ENCODE measurements at regions not wholly inside any gene's neighbourhood (a gene's known extent, or its start where the extent isn't known, plus 50 kb on each side); places are given as distances from the start of the nearest gene placed in this dataset.

GRCh38 chr9:6080154-6080716 lies 64.8 kb upstream of the RANBP6 start:
- TF ChIP-seq POLR2A (IDR thresholded peaks at IDR 0.05) (peak in 1 of 4 donors; percentile 38), CTCF (IDR thresholded peaks at IDR 0.05) (peak in 3 of 6 experiments; percentile 30 to 40 (median 40))
